Kidney tubule cell (primary cell): ENCODE measurements at regions not wholly inside any gene's neighbourhood (a gene's known extent, or its start where the extent isn't known, plus 50 kb on each side); places are given as distances from the start of the nearest gene placed in this dataset.

ENCODE experiments used
- DNase-seq: peaks from one replicate; pipeline ENCODE4 v3.0.0-alpha.2; 2018; ENCODE audit warnings: low spot score

GRCh38 chr2:100222844-100223243 lies 80.5 kb upstream of the AFF3 start:
- DNase-seq: no peak

- no peak for DNase-seq
Measured at GRCh38 chr2:100218552-100218951, 76.2 kb upstream of the AFF3 start.

GRCh38 chr2:100217323-100217722 lies 74.9 kb upstream of the AFF3 start:
- no peak for DNase-seq

- DNase-seq: no peak
Measured at GRCh38 chr2:100216015-100216414, 73.6 kb upstream of the AFF3 start.

GRCh38 chr2:100215371-100215770 lies 73.0 kb upstream of the AFF3 start:
- DNase-seq: no peak

- no peak for DNase-seq
Measured at GRCh38 chr2:100214265-100214971, 72.0 kb upstream of the AFF3 start.

GRCh38 chr2:100213595-100213994 lies 71.2 kb upstream of the AFF3 start:
- no peak for DNase-seq

GRCh38 chr2:100212850-100213249 lies 70.5 kb upstream of the AFF3 start:
- no peak for DNase-seq

- DNase-seq: no peak
Measured at GRCh38 chr2:100211521-100211920, 69.1 kb upstream of the AFF3 start.

- no peak for DNase-seq
Measured at GRCh38 chr2:100208141-100208770, 65.9 kb upstream of the AFF3 start.

GRCh38 chr2:100207411-100207885 lies 65.1 kb upstream of the AFF3 start:
- no peak for DNase-seq

- DNase-seq: no peak
Measured at GRCh38 chr2:100206731-100207255, 64.4 kb upstream of the AFF3 start.

- no peak for DNase-seq
Measured at GRCh38 chr2:100205174-100205573, 62.8 kb upstream of the AFF3 start.

- no peak for DNase-seq
Measured at GRCh38 chr2:100202567-100202966, 60.2 kb upstream of the AFF3 start.

- DNase-seq: peak; percentile 9
Measured at GRCh38 chr2:100200985-100201384, 58.6 kb upstream of the AFF3 start.

- no peak for DNase-seq
Measured at GRCh38 chr2:100199421-100199820, 57.0 kb upstream of the AFF3 start.

- DNase-seq: peak; percentile 89
Measured at GRCh38 chr2:100198461-100199230, 56.3 kb upstream of the AFF3 start.

- peak; percentile 16 for DNase-seq
Measured at GRCh38 chr2:100197631-100198153, 55.3 kb upstream of the AFF3 start.

GRCh38 chr2:100196786-100197494 lies 54.5 kb upstream of the AFF3 start:
- DNase-seq: no peak

GRCh38 chr2:100195942-100196341 lies 53.6 kb upstream of the AFF3 start:
- no peak for DNase-seq

GRCh38 chr2:100194951-100195350 lies 52.6 kb upstream of the AFF3 start:
- DNase-seq: no peak

- DNase-seq: peak; percentile 5
Measured at GRCh38 chr2:100193291-100193710, 50.9 kb upstream of the AFF3 start.
